ENCODE measurements at regions not wholly inside any gene's neighbourhood (a gene's known extent, or its start where the extent isn't known, plus 50 kb on each side); places are given as distances from the start of the nearest gene placed in this dataset.

DNA sequence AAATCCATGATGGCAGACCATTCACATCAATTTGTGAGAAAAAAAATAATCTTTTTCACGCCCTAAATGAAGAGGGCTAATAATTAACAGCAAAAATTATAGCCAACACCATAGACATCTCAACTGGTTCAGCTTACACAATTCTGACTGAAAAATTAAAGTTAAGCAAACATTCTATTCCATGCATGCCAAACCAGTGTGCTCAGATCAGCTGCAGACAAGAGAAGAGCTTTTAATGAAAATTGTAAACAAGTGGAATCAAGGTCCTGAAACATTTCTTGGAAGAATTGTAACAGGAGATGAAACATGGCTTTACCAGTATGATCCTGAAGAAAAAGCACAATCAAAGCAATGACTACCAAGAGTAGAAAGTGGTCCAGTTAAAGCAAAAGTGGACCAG is 710.4 kb downstream of the EPHA7 start:
- no peak for DNase-seq

GRCh38 chr6:92708270-92708669 is 711.1 kb downstream of the EPHA7 start:
- DNase-seq = no peak

DNA sequence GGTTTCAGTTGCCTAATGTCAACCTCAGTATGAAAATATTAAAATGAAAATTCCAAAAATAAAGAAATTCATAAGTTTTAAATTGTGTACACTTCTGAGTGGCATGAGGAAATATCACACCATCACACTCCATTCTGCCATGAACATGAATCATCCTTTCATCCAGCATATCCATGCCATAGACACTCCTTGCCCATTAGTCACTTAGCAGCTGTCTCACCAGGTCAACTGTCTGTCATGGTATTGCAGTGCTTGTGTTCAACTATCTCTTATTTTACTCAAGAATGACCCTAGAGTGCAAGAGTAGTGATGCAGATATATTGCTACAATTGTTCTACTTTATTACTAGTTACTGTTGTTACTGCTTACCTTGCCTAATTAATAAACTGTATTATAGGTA is 712.4 kb downstream of the EPHA7 start:
- no peak for DNase-seq

DNA sequence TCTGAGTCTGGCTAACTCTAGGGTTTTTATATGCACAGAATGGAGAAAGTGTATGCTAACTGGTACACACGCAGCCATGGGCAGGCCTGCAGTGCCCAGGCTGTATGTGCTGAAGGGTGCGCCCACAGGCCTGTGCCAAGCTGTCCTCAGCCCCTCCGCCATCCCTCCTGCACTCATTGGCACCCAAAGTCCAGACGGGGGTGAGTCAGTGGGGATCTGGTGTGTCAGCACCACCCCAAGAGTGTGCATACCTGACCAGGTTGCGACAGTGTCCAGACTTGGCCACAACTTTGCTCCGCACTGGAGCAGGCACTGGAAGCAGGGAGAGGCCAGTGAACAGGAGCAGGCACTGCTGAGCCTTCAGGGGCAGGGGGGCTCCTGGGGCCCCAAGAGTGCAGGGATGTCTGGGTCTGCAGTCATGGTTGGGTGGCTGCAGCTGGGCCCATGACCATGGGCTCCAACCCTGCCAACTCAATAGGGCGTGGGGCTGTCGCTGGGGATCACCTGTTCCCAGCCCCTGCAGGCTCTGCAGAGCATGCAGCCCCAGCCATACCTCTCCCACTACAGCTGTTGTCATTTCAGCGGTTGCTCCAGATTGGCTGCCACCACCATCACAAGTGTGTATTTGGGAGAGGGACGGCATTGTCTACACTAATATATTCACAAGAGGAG is 717.8 kb downstream of the EPHA7 start:
- no peak for DNase-seq

- DNase-seq = no peak
Measured at GRCh38 chr6:92700411-92700810, 718.9 kb downstream of the EPHA7 start.

DNA sequence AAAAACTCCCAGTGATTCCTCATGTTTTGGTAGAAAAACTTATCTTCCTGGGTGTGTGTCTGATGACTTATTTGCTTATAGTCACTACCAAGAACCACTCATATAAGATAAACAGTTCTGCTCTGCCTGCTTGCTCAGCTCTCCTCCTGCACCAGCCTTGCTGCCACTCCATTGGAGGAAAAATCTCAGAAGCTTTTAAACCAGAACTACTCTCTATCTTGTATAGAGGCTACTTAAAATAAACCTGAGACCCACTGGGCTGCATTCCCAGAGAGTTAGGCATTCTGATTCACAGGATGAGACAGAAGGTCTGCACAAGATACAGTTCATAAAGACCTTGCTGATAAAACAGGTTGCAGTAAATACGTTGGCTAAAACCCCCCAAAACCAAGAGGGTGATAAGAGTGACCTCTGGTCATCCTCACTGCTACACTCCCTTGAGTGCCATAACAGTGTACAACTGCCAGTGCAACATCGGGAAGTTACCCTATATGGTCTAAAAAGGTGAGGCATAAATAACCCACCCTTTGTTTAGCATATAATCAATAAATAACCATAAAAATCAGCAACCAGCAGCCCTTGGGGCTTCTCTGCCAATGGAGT is 728.3 kb downstream of the EPHA7 start:
- no peak for DNase-seq

DNA sequence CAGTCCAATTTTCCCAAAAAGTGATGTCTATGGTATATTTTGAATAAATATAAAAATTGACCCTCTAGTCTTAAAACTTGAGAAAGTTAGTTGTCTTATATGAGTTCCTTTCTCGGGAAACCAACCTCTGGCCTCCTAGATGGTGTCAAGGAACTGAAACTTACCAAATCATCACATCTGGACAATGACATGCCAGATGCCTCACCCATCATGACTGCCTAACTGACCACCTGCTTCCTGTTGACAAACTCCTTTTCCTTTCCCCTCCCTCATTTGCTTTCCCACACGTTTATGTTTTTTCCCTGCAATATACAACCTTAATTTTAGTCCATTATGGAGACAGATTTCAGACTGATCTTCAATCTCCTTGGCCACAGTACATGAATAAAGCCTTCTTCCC is 731.0 kb downstream of the EPHA7 start:
- DNase-seq = peak; percentile 78

GRCh38 chr6:92687278-92687677 is 732.1 kb downstream of the EPHA7 start:
- peak; percentile 64 for DNase-seq

GRCh38 chr6:92684386-92684785 is 735.0 kb downstream of the EPHA7 start:
- peak; percentile 15 for DNase-seq

DNA sequence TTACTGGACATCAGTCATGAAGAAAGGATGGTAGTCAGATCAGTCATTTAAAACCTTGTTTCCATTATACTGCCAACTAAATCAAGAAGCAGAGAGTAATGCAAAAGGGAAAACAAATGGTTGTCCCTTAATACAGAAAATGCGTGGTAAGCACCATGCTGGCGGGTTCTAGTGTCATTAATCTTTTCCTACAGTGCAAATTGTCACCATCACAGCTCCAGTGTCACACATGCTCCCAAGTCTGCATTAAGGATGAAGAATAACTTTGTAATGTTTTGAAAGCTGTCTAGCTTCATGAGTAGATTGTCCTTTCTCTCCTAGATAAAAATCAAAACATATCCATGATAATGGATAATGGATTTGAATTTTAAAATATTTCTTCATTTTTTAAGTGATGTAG is 735.6 kb downstream of the EPHA7 start:
- DNase-seq = no peak

- no peak for DNase-seq
Measured at GRCh38 chr6:92682516-92683398, 736.6 kb downstream of the EPHA7 start.

- no peak for DNase-seq
Measured at GRCh38 chr6:92681401-92681800, 738.0 kb downstream of the EPHA7 start.

DNA sequence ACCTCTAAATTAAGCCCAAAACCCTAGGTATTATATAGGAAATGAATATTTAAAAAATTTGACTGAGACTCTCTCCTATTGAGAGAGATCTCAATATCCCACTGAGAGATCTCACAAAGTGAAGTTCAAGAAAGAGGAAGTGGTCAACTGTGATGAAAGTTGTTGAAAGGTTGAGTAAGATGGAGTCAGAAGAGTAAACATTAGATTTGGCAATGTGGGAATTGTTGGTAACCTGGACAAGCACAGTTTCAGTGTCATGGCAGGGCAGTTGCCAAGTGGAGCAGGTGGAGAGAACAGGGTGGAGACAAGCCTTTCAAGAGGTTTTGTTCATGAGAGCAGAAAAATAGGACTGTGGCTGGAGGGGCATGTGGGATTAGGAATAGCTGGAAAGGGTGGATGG is 747.9 kb downstream of the EPHA7 start:
- peak; percentile 72 for DNase-seq

DNA sequence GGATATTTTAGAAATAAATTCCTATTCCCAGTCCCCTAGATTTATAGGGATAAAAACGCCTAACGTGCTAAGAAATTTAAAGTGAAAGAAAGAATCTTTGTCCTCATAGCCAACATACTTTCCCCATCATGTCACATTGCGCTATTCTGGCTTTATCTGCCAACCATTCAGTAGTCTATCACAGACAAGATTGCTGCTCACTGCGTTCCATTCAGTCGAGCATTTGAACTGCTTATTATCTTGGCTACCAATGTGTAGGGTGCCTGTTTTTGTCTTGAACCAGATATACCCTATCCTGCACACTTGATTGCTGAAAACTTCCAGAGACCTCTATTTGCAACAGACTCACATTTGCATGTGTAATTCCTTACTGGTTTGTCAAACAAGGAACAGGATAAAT is 751.5 kb downstream of the EPHA7 start:
- no peak for DNase-seq

DNA sequence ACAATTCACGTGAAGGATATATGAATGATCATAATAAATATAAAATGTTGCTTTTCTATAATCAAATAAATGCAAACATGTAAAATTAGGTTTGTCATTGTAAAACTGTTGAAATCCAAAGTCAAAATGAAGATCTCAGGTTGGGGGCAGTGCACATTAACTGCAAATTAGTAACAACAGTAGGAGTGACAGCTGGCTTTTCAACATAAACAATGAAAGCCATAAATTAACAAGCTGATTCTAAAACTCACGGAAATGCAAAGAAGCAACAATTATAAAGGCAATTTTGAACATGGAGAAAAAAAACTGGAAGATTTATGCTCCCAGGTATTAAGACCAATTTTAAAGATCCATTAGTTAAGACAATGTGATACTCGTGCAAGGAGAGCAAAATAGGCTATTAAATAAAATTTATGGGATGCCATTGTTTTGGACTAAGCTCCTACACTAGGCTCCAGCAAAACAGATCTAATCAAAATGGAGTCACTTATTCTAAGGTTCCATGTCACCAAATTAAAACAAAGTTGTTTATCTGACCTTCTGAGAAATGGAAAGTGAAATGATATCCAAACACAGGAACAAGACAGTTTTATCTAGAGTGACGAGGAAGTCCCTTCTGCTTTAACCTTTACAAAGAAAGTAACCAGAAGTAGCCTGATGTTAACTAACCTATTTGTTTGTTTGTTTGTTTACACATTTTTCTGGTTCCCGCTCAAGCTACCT is 770.8 kb downstream of the EPHA7 start:
- DNase-seq = no peak

- no peak for DNase-seq
Measured at GRCh38 chr6:92647630-92648029, 771.7 kb downstream of the EPHA7 start.

DNA sequence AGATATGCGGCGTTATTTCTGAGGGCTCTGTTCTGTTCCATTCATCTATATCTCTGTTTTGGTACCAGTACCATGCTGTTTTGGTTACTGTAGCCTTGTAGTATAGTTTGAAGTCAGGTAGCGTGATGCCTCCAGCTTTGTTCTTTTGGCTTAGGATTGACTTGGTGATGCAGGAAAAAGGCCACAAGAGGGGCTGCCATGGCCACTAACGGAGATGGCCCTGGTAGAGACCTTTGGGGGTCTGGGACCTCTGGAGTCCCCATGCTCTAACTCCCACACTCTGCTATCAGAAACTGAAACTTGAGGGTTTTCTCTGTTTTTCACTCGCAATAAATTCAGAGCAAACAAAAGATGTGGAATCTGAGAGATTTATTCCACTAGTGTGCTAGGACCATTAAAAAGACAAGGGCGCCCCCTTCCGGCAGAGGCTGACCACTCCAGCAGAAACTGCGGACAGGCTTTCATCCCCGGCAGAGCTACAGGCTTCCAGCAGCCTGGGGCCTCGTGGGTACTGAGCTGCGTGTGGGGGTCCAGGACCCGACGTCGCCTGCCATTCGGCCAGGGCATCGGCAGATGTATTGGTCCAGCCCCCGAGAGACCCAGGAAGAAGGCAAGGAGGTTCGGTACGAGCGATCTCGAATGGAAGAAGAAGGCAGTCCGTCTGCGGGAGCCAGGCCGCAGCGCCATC is 775.1 kb downstream of the EPHA7 start:
- peak; percentile 37 for DNase-seq

- DNase-seq = no peak
Measured at GRCh38 chr6:92635553-92636153, 783.7 kb downstream of the EPHA7 start.

- no peak for DNase-seq
Measured at GRCh38 chr6:92634561-92634960, 784.8 kb downstream of the EPHA7 start.

- DNase-seq = no peak
Measured at GRCh38 chr6:92623431-92623830, 795.9 kb downstream of the EPHA7 start.

GRCh38 chr6:92617721-92618120 is 801.6 kb downstream of the EPHA7 start:
- no peak for DNase-seq

- DNase-seq = no peak
Measured at GRCh38 chr6:92608751-92609150, 810.6 kb downstream of the EPHA7 start.
